Skeletal muscle tissue (tissue), 3 donors: ENCODE measurements at regions not wholly inside any gene's neighbourhood (a gene's known extent, or its start where the extent isn't known, plus 50 kb on each side); places are given as distances from the start of the nearest gene placed in this dataset.

Source experiments
- H3K27ac ChIP-seq: one replicate; pipeline ENCODE4 v1.7.0; 2013; ENCODE audit warnings: mild to moderate bottlenecking, low read depth, low read length, inconsistent platforms
- H3K27me3 ChIP-seq, 3 donors: one replicate each; pipeline ENCODE4 v1.7.0; 2013; ENCODE audit warnings: low read length in 3 of 3; ENCODE audit not compliant: control insufficient read depth in 3 of 3, insufficient read depth in 3 of 3
- H3K36me3 ChIP-seq, 3 donors: one replicate each; pipeline ENCODE4 v1.7.0; 2013; ENCODE audit warnings: low read length in 3 of 3; ENCODE audit not compliant: control insufficient read depth in 3 of 3, insufficient read depth in 3 of 3
- H3K4me1 ChIP-seq, 3 donors: one replicate each; pipeline ENCODE4 v1.7.0; 2013; ENCODE audit warnings: low read length in 3 of 3, mild to moderate bottlenecking in 3 of 3; ENCODE audit not compliant: control insufficient read depth in 3 of 3, insufficient read depth in 3 of 3
- H3K4me3 ChIP-seq, 3 donors: one replicate each; pipeline ENCODE4 v1.7.0; 2013; ENCODE audit warnings: low read length in 3 of 3
- H3K9ac ChIP-seq, 3 donors: one replicate each; pipeline ENCODE4 v1.7.0; 2013; ENCODE audit warnings: low read length in 3 of 3, mild to moderate bottlenecking in 3 of 3, moderate library complexity in 2 of 3, low read depth in 1 of 3
- H3K9me3 ChIP-seq, 3 donors: one replicate each; pipeline ENCODE4 v1.7.0; 2013; ENCODE audit warnings: low read length in 3 of 3; ENCODE audit not compliant: control insufficient read depth in 3 of 3
- donor health status: Osteomylitis.

DNA sequence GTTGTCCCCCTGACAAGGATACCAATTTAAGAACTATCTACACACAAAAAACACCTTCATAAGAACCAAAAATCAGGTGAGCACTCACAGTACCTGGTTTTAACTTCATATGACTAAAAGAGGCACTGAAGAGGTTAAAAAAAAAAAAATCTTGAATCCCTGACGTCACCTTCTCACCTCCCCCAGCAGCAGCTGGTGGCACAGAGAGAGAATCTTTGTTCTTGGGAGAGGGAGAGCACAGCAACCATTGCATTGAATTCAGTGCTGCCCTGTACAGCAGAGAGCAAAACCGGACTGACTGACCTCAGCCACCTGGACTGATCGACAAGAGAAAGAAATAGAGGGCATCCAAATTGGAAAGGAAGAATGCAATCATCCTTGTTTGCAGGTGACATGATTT is 566.0 kb downstream of the TMX3 start:
- H3K4me3 ChIP-seq, result no peak overlapping the region
- H3K9me3 ChIP-seq, result no peaks in the 10 kb centered on the region
- no peaks in the 10 kb centered on the region for H3K36me3 ChIP-seq
- H3K27me3 ChIP-seq, result no peaks in the 10 kb centered on the region
- H3K27ac ChIP-seq, result no peak overlapping the region
- H3K9ac ChIP-seq, result no peak overlapping the region
- H3K4me1 ChIP-seq, result no peaks in the 10 kb centered on the region

DNA sequence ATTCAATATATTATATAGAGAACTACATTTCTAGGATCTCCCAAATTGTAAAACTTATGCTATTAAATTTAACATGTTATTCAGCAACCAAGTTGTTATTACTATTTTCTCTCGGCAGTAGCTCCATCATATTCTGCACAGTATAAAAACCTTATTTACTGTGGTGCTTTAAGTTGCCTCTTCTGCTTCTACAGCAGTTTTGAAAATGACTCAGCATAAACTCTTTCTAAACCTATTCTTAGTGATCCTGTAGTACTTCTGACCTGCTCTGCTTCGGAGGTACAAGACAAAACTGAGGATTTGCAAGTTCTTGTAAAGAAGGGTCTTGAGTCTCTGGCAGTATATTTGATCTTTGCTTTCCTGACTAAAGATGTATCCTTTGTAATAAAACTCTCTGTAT is 567.2 kb downstream of the TMX3 start:
- Histone ChIP-seq H3K4me1 (no peaks in the 10 kb centered on the region), H3K9ac (no peak overlapping the region), H3K27ac (no peak overlapping the region), H3K36me3 (no peaks in the 10 kb centered on the region), H3K4me3 (no peak overlapping the region), H3K27me3 (no peaks in the 10 kb centered on the region), H3K9me3 (no peaks in the 10 kb centered on the region)

DNA sequence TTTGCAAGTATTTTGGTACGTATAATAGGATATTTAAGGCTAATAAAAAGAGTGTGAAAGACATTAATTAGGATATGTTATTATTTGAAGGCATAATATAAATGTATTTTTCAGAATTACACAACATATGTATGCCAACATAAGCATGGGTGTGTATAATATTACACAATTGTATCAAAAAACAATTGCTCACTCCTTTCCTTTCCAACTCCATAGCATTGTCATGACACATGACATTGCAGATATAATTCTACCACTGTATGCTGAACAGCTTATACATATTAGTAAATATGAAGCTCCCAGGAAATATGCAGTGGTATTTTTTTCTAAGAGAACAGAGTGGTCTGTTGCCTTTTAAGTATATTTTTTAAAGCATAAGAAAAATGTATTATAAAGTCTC is 593.1 kb downstream of the TMX3 start:
- Histone ChIP-seq H3K4me1 (no peaks in the 10 kb centered on the region), H3K27ac (no peak overlapping the region), H3K4me3 (no peak overlapping the region), H3K9ac (no peak overlapping the region), H3K9me3 (no peaks in the 10 kb centered on the region), H3K27me3 (no peaks in the 10 kb centered on the region), H3K36me3 (no peaks in the 10 kb centered on the region)

DNA sequence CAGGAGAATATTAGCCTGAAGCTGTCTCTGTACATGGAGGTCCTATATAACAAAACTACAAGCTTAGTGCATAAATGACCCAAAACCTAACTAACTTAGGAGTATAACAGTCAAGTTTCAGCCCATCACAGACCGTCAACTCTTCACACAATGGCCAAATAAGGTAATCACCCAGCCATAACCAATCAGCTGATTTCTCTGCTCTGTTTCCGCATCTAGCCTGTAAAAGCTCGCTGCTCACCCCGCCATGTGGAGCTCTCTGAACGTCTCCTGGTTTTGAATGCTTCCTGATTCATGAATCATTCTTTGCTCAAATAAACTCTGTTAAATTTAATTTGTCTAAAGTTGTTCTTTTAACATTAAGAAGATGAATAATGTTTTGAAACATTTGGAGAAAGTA is 593.6 kb downstream of the TMX3 start:
- Histone ChIP-seq H3K9me3 (no peaks in the 10 kb centered on the region), H3K27me3 (no peaks in the 10 kb centered on the region), H3K9ac (no peak overlapping the region), H3K36me3 (no peaks in the 10 kb centered on the region), H3K27ac (no peak overlapping the region), H3K4me3 (no peak overlapping the region), H3K4me1 (no peaks in the 10 kb centered on the region)

DNA sequence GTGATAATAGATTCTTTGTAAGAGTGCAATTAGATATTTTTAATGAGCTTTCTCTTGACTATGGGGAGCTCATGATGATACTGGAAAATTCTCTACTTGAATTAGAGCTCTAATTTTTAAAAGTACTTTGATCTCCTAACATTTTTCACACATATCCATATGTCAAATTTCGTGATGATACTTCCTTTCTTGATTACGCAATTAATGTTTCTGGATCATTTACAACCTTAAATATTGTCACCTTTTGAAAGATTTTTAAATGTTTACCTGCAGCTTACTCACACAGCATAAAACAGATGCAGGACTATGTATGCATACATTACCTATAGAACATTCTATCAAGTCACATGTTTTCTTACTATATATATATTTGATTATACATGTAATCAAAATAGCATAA is 598.5 kb upstream of the DSEL start:
- no peaks in the 10 kb centered on the region for H3K27me3 ChIP-seq
- H3K4me3 ChIP-seq, result no peak overlapping the region
- H3K9ac ChIP-seq, result no peak overlapping the region
- no peaks in the 10 kb centered on the region for H3K9me3 ChIP-seq
- no peaks in the 10 kb centered on the region for H3K36me3 ChIP-seq
- H3K4me1 ChIP-seq, result no peaks in the 10 kb centered on the region
- no peak overlapping the region for H3K27ac ChIP-seq

DNA sequence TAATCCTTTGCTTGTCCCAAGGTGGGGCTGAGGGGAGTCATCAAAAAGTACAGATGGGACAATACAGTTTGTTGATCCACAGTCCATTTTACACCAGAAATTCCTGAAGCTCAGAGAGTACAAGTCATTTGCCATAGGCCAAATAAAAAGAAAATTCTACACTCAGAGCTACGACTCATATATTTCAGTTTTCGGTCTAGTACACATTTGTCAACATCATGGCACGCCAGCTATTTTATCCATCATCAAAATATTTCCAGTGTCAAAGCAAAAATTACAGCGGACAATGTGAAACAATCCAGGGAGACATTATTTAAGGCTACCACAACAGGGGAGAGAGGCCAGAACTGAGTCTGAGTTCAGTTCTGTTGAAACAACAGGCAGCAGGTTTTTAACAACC is 587.5 kb upstream of the DSEL start:
- Histone ChIP-seq H3K27me3 (no peaks in the 10 kb centered on the region), H3K36me3 (no peaks in the 10 kb centered on the region), H3K4me3 (no peak overlapping the region), H3K9me3 (no peaks in the 10 kb centered on the region), H3K27ac (no peak overlapping the region), H3K9ac (no peak overlapping the region), H3K4me1 (no peaks in the 10 kb centered on the region)

DNA sequence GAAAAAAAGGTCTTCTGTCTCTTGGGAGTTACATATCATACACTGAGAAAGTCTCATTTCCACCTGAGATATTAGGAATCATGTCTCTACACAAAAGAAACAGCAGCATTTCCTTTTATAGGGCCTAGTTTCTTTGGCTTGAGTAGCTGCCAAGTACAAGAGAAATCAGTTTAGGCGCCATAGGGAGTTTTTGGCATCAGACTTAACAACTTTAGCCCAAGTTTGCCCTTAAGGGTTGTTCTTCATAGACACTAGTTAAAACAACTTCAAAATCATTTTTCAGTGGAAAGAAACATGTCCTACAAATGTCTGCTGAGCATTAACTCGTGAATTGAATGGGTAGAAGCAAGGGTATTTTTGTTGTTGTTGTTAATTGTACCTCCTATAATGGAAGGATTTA is 587.0 kb upstream of the DSEL start:
- H3K36me3 ChIP-seq, result no peaks in the 10 kb centered on the region
- H3K27ac ChIP-seq, result no peak overlapping the region
- H3K27me3 ChIP-seq, result no peaks in the 10 kb centered on the region
- H3K4me1 ChIP-seq, result no peaks in the 10 kb centered on the region
- H3K4me3 ChIP-seq, result no peak overlapping the region
- H3K9ac ChIP-seq, result no peak overlapping the region
- H3K9me3 ChIP-seq, result no peaks in the 10 kb centered on the region

DNA sequence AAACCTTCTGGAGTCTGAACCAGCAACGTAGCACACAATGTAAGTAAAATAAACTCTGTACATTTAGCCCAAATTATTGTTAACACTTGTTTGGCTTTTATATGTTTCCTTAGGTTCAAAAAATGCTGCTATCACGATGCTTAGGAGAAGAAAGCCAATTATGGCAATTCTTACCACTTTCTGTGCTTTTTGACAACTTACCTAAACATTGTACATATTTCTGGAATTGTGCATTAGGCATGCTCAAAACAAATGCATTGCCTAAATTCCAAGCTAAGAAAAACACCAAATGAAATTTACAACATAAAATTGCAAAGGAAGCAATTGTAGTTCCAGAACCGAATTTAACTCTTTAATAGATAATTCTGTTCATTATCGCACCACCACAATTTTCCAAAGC is 585.6 kb upstream of the DSEL start:
- Histone ChIP-seq H3K27ac (no peak overlapping the region), H3K9me3 (no peaks in the 10 kb centered on the region), H3K4me1 (no peaks in the 10 kb centered on the region), H3K4me3 (no peak overlapping the region), H3K36me3 (no peaks in the 10 kb centered on the region), H3K27me3 (no peaks in the 10 kb centered on the region), H3K9ac (no peak overlapping the region)

DNA sequence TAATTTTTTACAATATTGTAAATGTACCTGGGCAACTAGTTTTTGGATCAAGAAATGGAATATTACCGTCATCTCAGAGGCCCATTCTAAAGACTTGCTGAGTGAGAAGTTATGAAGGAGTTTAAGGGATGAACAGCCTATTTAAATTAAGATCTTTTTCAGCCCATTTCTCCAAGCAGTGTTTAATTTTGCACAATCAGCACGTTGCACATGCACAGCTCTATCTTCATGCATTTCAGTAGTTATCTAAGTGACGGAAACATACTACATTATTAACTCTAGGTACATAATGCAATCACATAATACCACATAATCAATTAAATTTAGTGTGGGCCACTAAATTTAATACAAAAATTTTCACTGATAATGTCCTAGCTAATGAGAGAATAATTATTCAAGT is 582.1 kb upstream of the DSEL start:
- Histone ChIP-seq H3K4me1 (no peaks in the 10 kb centered on the region), H3K36me3 (no peaks in the 10 kb centered on the region), H3K9ac (no peak overlapping the region), H3K27ac (no peak overlapping the region), H3K27me3 (no peaks in the 10 kb centered on the region), H3K4me3 (no peak overlapping the region), H3K9me3 (no peaks in the 10 kb centered on the region)

DNA sequence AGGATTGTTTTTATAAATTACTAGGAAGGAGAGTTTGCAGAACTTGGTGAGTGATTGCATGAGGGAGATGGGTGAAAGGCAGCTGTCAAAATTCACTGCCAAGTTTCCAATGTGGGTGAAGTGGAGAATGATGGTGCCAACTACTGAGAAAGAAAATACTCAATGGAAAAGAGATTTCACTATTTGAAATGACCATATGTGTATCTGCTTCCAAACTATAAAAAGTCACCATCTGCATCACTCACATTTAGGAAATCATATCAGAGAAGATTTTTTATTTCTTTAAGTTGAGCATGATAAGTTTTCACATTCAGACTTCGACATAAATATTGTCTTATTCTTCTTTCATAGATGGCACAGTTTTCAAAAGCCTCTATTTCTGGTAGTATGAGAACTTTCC is 570.0 kb upstream of the DSEL start:
- Histone ChIP-seq H3K4me1 (no peaks in the 10 kb centered on the region), H3K4me3 (no peak overlapping the region), H3K9ac (no peak overlapping the region), H3K36me3 (no peaks in the 10 kb centered on the region), H3K9me3 (no peaks in the 10 kb centered on the region), H3K27me3 (no peaks in the 10 kb centered on the region), H3K27ac (no peak overlapping the region)

DNA sequence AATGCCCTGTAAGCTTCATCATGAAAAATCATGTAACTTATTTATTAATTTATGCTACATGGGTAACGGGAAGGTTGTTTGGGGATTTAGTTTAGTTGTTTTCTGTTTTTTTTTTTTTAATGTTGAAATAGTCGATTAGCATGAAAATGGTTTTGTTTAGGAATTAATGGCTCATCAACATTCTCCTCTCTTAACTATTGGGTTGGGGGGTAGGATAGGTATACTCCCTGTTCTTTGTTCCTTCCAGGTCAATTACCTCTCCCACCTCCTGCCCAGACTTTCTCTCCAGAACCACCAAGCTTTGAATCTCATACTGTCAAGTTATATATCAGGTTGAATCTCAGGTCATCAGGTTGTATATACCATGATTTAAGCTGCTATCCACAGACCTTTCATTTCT is 568.7 kb upstream of the DSEL start:
- Histone ChIP-seq H3K27me3 (no peaks in the 10 kb centered on the region), H3K27ac (no peak overlapping the region), H3K4me1 (no peaks in the 10 kb centered on the region), H3K9me3 (no peaks in the 10 kb centered on the region), H3K4me3 (no peak overlapping the region), H3K9ac (no peak overlapping the region), H3K36me3 (no peaks in the 10 kb centered on the region)
